Activated CD8-positive, alpha-beta T cell treated with anti-CD3 and anti-CD28 coated beads for 36 hours (primary cell): ENCODE measurements at regions not wholly inside any gene's neighbourhood (a gene's known extent, or its start where the extent isn't known, plus 50 kb on each side); places are given as distances from the start of the nearest gene placed in this dataset.

Source experiments
- ATAC-seq: fragments of 200-7000 bp; cut with Tn5 transposase; one replicate; pipeline ENCODE4 v1.10.0; 2021; ENCODE audit warnings: mild to moderate bottlenecking, moderate library complexity
- CTCF ChIA-PET: fragments of 350-600 bp; sonication (Branson Sonifier 250); formaldehyde crosslinking; loops from one replicate; lab custom pipeline; 2021; ENCODE audit warnings: antibody characterized with exemption; lab: Charles Lee
- POLR2A ChIA-PET: fragments of 350-600 bp; sonication (Branson Sonifier 250); formaldehyde crosslinking; loops from one replicate; lab custom pipeline; 2021; ENCODE audit warnings: antibody characterized with exemption; lab: Charles Lee
- DNase-seq: peaks from one replicate; pipeline ENCODE4 v3.0.0-alpha.2; 2020
- H3K27ac Mint-ChIP-seq: one replicate; pipeline ENCODE4 v1.8.0; 2021; ENCODE audit warnings: mild to moderate bottlenecking, mixed read lengths
- H3K27me3 Mint-ChIP-seq: one replicate; pipeline ENCODE4 v1.8.0; 2021; ENCODE audit warnings: mixed read lengths
- H3K36me3 Mint-ChIP-seq: one replicate; pipeline ENCODE4 v1.8.0; 2021; ENCODE audit warnings: low read depth, mixed read lengths
- H3K4me1 Mint-ChIP-seq: one replicate; pipeline ENCODE4 v1.8.0; 2021; ENCODE audit warnings: low read depth, mixed read lengths
- H3K4me3 Mint-ChIP-seq: one replicate; pipeline ENCODE4 v1.8.0; 2021; ENCODE audit warnings: mild to moderate bottlenecking, moderate library complexity, mixed read lengths
- H3K9me3 Mint-ChIP-seq: one replicate; pipeline ENCODE4 v1.8.0; 2021; ENCODE audit warnings: mixed read lengths
- intact Hi-C: fragments of 100-400 bp; cut with micrococcal nuclease; formaldehyde crosslinking; loops from one replicate; pipeline ENCODE4 v1.10.0; 2022
- TF ChIP-seq, protein P1 (sequence below): fragments of 200-600 bp; IDR thresholded peaks from one replicate; pipeline ENCODE4 v1.8.0; 2022; ENCODE audit warnings: antibody characterized with exemption, mild to moderate bottlenecking

DNA sequence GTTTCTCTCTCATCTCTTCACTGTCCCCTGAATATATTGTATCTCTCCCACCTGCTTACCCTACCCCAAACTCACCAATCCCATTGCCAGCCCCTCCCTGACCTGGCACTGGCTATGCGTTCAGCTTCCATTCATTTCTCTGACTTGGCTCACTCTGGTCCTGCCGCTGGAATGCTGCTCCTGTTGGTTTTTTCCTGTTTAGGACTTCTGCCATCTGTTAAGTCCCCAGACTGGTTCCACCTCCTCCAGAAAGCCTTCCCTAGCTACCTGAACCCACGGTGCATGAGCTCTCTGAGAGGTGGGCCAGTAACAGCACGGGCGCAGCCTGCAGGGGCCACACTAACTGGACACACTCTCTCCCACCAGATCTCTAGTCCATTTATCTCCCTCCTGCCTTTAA lies 80.2 kb downstream of the HIF1AN start:
- Mint-ChIP-seq H3K4me3 (no peak overlapping the region), H3K36me3 (no peaks in the 10 kb centered on the region), H3K9me3 (no peaks in the 10 kb centered on the region), H3K4me1 (no peaks in the 10 kb centered on the region), H3K27me3 (peaks cover 46% of the 10 kb centered on the region), H3K27ac (no peak overlapping the region)
- DNase-seq, result no peak
- intact Hi-C loops, result no loop called here
- CTCF ChIA-PET, result no interaction called here
- POLR2A ChIA-PET, result interaction anchor here (1.2 kb wide), 1 partner anchor 37 kb away, joined by 3 read pairs; no protein-coding TSS in a partner anchor
- TF ChIP-seq, protein P1, sequence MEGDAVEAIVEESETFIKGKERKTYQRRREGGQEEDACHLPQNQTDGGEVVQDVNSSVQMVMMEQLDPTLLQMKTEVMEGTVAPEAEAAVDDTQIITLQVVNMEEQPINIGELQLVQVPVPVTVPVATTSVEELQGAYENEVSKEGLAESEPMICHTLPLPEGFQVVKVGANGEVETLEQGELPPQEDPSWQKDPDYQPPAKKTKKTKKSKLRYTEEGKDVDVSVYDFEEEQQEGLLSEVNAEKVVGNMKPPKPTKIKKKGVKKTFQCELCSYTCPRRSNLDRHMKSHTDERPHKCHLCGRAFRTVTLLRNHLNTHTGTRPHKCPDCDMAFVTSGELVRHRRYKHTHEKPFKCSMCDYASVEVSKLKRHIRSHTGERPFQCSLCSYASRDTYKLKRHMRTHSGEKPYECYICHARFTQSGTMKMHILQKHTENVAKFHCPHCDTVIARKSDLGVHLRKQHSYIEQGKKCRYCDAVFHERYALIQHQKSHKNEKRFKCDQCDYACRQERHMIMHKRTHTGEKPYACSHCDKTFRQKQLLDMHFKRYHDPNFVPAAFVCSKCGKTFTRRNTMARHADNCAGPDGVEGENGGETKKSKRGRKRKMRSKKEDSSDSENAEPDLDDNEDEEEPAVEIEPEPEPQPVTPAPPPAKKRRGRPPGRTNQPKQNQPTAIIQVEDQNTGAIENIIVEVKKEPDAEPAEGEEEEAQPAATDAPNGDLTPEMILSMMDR, result no peak
- no peak for ATAC-seq

DNA sequence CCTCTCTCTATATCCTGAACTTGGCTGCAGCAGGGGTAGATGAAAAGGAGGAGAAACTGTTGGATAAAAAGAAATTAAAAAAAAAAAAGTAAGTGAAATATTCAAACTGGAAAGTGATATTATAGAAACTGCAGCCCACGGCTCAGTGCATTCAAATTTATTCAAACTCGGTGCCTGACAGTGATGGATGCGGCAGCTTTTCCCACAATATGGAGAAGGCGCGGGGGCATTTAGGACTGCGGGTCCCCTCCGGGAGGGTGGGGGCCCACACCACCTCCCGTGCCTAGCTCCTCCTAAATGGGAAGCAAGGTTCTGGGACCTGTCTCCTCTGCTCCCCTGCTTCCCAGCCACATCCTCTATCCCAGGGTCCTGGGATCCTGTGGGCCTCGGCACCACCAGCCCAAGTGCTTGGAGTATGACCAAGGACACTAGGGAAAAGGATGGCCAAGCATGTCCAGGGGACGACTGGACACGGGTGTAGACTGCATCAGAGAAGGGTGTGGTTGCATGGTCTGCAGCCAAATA lies 82.4 kb downstream of the HIF1AN start:
- Mint-ChIP-seq H3K27me3 (peaks cover 45% of the 10 kb centered on the region), H3K4me3 (no peak overlapping the region)

DNA sequence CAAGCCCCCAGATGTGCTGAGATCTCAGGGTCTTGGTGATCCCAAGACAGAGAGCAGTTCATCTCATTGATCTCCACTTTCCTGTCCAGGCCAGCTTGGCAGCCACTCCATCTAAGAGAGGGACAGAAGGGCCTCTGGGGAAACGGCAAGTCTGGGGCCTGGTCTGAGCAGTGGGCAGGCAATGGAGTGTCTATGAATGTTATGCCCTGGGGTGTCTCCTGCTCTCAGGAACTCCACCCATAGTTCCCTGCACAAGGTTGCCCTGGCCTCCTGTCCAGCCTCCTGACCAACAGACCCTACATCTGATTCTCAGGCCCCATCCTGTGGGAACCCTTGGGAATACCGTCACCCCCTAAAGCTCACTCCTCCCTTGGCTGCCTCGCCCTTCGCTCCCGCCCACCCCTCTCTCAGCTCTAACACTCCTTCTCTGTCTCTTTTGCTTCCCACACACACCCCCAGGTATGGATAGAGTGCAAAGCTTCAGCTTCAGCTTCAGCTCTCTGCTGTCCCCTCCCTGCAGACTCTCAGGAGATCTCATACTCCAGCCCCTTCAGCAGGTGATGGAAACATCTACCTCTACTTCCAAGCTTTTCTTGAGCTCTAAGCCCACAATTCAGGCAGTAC lies 83.0 kb downstream of the HIF1AN start:
- no peak for DNase-seq
- no peak overlapping the region for H3K27ac Mint-ChIP-seq
- CTCF ChIA-PET, result no interaction called here
- H3K4me1 Mint-ChIP-seq, result no peaks in the 10 kb centered on the region
- H3K9me3 Mint-ChIP-seq, result no peaks in the 10 kb centered on the region
- TF ChIP-seq, protein P1, result no peak
- ATAC-seq, result no peak
- H3K4me3 Mint-ChIP-seq, result no peak overlapping the region
- no peaks in the 10 kb centered on the region for H3K36me3 Mint-ChIP-seq
- POLR2A ChIA-PET, result no interaction called here
- H3K27me3 Mint-ChIP-seq, result peaks cover 44% of the 10 kb centered on the region
- intact Hi-C loops, result no loop called here

More for the DNA sequence above, 82.4 kb downstream of the HIF1AN start:
- H3K36me3 Mint-ChIP-seq, result no peaks in the 10 kb centered on the region
- POLR2A ChIA-PET, result interaction anchor here (0.7 kb wide), 1 partner anchor 434 kb away, joined by 3 read pairs; no protein-coding TSS in a partner anchor
- H3K27ac Mint-ChIP-seq, result no peak overlapping the region
- DNase-seq (no peak), ATAC-seq (no peak)
- TF ChIP-seq, protein P1, result no peak
- intact Hi-C loops, result no loop called here
- no peaks in the 10 kb centered on the region for H3K4me1 Mint-ChIP-seq
- no peaks in the 10 kb centered on the region for H3K9me3 Mint-ChIP-seq
- CTCF ChIA-PET, result no interaction called here

DNA sequence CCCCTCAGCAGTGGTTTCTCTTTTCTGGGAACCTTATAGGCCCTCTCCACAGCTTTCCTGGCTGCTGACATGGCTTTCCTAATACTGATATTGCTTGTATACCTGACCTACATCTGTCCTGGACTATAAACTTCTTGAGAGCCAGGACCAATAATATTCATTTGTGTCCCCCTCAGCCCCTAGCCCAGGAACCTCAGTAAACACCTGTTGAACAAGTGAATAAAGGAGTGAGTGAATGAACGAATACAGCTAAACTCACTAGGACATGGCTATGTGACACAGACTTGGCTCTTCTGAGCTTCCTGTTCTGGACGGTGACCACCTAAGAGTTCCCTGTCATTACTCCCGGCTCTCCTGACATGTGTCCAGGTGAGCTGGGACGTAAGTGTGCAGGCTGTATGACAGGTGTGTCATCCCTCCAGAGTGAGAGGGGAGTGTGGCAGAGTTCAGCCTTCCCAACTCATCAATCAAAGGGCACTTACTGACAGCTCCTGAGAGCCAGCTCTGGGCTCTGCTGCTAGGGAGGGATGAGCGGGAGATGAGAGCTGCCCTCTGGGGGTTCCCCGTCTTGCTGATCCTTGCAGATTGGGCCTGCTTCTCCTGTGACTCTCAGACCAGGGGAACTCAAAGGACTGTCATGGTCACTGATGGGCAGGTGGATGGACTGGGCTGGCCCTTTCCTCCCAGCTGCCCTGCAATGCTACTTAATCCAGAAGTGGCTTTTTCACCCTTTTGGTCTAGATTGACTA lies 84.5 kb downstream of the HIF1AN start:
- Mint-ChIP-seq H3K36me3 (no peaks in the 10 kb centered on the region), H3K9me3 (no peaks in the 10 kb centered on the region), H3K27ac (no peak overlapping the region), H3K27me3 (peaks cover 47% of the 10 kb centered on the region), H3K4me3 (no peak overlapping the region), H3K4me1 (no peaks in the 10 kb centered on the region)
- TF ChIP-seq, protein P1, result no peak
- intact Hi-C loops, result no loop called here
- POLR2A ChIA-PET, result no interaction called here
- CTCF ChIA-PET, result interaction anchor here (1.0 to 1.1 kb wide), 2 partner anchors 11 to 123 kb away, joined by 3 to 4 read pairs; no protein-coding TSS in a partner anchor
- no peak for ATAC-seq
- DNase-seq, result no peak
